ENCODE measurements at regions not wholly inside any gene's neighbourhood (a gene's known extent, or its start where the extent isn't known, plus 50 kb on each side); places are given as distances from the start of the nearest gene placed in this dataset.

DNA sequence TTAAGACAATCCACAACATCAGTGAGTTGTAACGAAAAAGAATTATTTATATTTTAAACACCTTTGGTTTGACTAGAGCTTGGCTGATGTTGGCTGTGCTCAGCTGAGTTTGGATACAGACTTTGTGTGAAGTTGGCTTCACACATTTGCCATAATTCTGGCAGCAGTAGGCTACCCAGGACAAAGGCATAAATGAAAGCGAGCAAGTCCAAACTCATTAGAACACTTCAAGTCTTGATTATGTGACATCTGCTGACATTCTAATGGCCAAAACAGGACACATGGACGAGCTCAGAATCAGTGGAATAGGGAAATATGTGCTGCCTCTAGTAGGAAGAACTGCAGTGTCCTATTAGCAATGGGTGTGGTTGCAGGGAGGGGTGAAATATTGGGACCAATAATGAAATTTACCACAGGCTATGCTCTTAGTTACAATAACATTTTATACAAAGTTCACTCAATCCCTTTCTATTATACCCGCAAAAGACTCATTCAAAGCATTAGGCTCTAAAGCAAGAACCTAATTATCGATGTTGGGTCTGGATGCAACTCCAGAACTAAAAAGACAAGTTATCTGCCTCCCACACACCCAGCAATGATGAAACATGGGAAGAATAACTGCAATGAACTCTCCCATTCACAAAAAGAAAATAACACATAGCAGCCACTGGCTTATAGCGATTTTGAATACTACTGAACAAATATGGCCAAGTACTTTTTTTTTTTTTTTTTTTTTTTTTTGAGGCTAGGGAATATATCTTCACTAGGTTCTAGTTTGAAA lies 493.9 kb upstream of the RASGRP1 start:
- TF ChIP-seq, protein P1, sequence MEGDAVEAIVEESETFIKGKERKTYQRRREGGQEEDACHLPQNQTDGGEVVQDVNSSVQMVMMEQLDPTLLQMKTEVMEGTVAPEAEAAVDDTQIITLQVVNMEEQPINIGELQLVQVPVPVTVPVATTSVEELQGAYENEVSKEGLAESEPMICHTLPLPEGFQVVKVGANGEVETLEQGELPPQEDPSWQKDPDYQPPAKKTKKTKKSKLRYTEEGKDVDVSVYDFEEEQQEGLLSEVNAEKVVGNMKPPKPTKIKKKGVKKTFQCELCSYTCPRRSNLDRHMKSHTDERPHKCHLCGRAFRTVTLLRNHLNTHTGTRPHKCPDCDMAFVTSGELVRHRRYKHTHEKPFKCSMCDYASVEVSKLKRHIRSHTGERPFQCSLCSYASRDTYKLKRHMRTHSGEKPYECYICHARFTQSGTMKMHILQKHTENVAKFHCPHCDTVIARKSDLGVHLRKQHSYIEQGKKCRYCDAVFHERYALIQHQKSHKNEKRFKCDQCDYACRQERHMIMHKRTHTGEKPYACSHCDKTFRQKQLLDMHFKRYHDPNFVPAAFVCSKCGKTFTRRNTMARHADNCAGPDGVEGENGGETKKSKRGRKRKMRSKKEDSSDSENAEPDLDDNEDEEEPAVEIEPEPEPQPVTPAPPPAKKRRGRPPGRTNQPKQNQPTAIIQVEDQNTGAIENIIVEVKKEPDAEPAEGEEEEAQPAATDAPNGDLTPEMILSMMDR (IDR thresholded peaks at IDR 0.05; ENCODE audit: unreplicated experiment) = no peak
- peaks cover 7% of the 10 kb centered on the region for H3K4me1 Mint-ChIP-seq (ENCODE audit: low read depth)
- no peak for DNase-seq (ENCODE audit: low spot score, unreplicated experiment)
- H3K9me3 Mint-ChIP-seq (ENCODE audit: low read depth) = peaks cover 14% of the 10 kb centered on the region
- H3K27me3 Mint-ChIP-seq = peaks cover 3% of the 10 kb centered on the region
- no peak overlapping the region for H3K4me3 Mint-ChIP-seq (ENCODE audit: low read depth)
- no peak overlapping the region for H3K27ac Mint-ChIP-seq
- peaks cover 6% of the 10 kb centered on the region for H3K36me3 Mint-ChIP-seq (ENCODE audit: insufficient read depth)

DNA sequence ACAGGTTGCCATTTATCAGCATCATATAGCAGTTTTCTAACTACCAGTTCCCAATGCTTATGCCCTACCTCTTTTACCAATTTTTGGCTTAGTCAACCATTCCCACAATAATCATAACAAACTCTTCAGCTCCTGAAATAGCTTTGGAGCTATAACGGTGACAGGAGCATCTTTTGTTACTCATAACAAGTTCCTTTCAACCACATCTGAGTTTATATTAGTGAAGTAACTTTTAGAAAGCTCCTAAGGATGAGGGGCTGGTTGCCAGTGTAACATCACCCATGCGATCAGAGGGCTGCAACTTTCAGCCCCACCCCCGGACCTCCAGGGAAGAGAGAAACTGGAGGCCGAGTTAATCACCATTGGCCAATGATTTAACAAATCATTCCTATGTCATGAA lies 495.3 kb upstream of the RASGRP1 start:
- Mint-ChIP-seq H3K4me3 (ENCODE audit: low read depth) (no peak overlapping the region), H3K27me3 (no peaks in the 10 kb centered on the region), H3K9me3 (ENCODE audit: low read depth) (peaks cover 21% of the 10 kb centered on the region), H3K36me3 (ENCODE audit: insufficient read depth) (peaks cover 6% of the 10 kb centered on the region), H3K27ac (no peak overlapping the region), H3K4me1 (ENCODE audit: low read depth) (peaks cover 7% of the 10 kb centered on the region)
- no peak for DNase-seq (ENCODE audit: low spot score, unreplicated experiment)
- TF ChIP-seq, protein P1 (IDR thresholded peaks at IDR 0.05; ENCODE audit: unreplicated experiment) = no peak

DNA sequence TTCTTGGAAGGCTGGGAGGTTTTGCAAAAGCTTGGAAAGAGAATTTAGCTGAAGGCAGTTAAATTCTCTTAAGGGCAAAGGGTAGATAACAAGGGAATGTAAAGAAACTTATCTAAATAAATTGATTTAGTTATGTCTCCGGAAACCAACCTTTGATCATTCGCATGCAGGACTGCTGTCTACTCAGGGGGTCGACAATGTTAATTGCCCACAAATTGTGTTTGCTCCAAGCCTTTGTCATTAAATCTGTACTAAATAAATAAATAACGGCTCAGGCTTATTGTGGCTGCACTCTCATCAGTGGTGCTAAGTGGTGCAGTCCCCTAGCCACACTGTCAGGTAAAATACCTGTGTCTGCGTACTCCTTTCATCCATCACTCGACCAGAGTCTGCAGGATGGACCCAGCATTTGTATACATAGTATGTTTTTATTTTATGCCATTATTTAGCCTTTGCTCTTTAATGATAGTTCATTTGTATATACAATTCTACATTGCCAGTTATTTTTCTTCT lies 497.4 kb upstream of the RASGRP1 start:
- Mint-ChIP-seq H3K4me3 (ENCODE audit: low read depth) (no peak overlapping the region), H3K27ac (no peak overlapping the region), H3K9me3 (ENCODE audit: low read depth) (peaks cover 26% of the 10 kb centered on the region), H3K27me3 (no peaks in the 10 kb centered on the region), H3K36me3 (ENCODE audit: insufficient read depth) (peaks cover 6% of the 10 kb centered on the region), H3K4me1 (ENCODE audit: low read depth) (peaks cover 2% of the 10 kb centered on the region)
- TF ChIP-seq, protein P1 (IDR thresholded peaks at IDR 0.05; ENCODE audit: unreplicated experiment) = no peak
- no peak for DNase-seq (ENCODE audit: low spot score, unreplicated experiment)

DNA sequence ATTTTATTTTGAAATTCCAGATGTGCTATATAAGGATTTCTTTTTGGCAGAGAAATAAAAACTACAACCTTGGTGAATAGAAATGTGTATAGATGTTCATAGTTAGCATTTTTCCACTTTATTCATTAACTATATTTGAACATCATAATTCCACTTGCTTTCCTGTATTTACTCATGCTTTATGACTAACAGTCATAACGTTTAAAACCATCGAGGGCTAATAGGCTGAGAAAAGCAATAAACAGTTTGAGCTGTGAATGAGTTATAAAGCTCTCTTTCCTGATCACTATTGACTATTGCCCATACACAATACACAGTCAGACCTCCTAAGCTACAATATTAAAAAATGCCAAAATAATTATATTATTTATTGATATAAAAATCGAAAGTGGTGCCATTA lies 502.1 kb upstream of the RASGRP1 start:
- Mint-ChIP-seq H3K9me3 (ENCODE audit: low read depth) (peaks cover 24% of the 10 kb centered on the region), H3K4me3 (ENCODE audit: low read depth) (no peak overlapping the region), H3K27me3 (no peaks in the 10 kb centered on the region), H3K36me3 (ENCODE audit: insufficient read depth) (peaks cover 4% of the 10 kb centered on the region), H3K27ac (no peak overlapping the region), H3K4me1 (ENCODE audit: low read depth) (peaks cover 1% of the 10 kb centered on the region)
- DNase-seq (ENCODE audit: low spot score, unreplicated experiment) = no peak
- TF ChIP-seq, protein P1 (IDR thresholded peaks at IDR 0.05; ENCODE audit: unreplicated experiment) = no peak

DNA sequence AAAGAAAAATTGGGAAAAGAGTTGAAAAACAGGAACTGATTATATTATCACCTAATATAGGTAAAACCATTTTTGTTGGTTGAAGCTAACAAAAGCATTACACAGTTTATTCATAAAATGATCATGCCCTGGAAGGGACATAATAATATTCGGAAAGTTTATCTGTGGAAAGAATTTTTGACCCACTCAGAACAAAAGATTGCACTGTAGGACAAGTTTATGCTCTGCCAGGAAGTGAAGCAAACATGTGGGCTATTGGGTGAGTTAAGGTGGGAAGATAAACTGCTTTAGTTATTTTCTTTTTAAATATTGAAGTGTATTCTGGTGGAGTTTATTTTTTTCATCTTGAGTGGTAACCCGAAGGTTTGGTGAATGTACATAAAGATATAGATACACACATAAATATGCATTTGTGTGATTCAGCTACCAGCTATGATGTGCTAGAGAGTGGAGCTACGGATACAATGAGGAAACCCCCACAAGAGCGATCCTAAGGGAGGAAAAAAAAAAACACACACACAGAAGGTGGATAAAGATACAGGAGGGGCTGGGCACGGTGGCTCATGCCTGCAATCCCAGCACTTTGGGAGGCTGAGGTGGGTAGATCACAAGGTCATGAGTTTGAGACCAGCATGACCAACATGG lies 506.4 kb upstream of the THBS1 start:
- H3K4me3 Mint-ChIP-seq (ENCODE audit: low read depth) = no peak overlapping the region

More for the DNA sequence above, 506.4 kb upstream of the THBS1 start:
- TF ChIP-seq, protein P1 (IDR thresholded peaks at IDR 0.05; ENCODE audit: unreplicated experiment) = no peak
- no peak for DNase-seq (ENCODE audit: low spot score, unreplicated experiment)
- Mint-ChIP-seq H3K27me3 (no peaks in the 10 kb centered on the region), H3K9me3 (ENCODE audit: low read depth) (no peaks in the 10 kb centered on the region), H3K27ac (no peak overlapping the region), H3K4me1 (ENCODE audit: low read depth) (no peaks in the 10 kb centered on the region), H3K36me3 (ENCODE audit: insufficient read depth) (no peaks in the 10 kb centered on the region)

Measured in progenitor cell of endocrine pancreas (in vitro differentiated cells).